Activated CD4-positive, alpha-beta T cell treated with anti-CD3 and anti-CD28 coated beads for 36 hours (primary cell): ENCODE measurements at regions not wholly inside any gene's neighbourhood (a gene's known extent, or its start where the extent isn't known, plus 50 kb on each side); places are given as distances from the start of the nearest gene placed in this dataset.

Experiments
- ATAC-seq: fragments of 200-7000 bp; cut with Tn5 transposase; one replicate; pipeline ENCODE4 v1.10.0; 2021; ENCODE audit warnings: mild to moderate bottlenecking, moderate library complexity
- CTCF ChIA-PET: fragments of 350-600 bp; sonication (Branson Sonifier 250); formaldehyde crosslinking; loops from one replicate; lab custom pipeline; 2021; ENCODE audit warnings: antibody characterized with exemption; lab: Charles Lee
- POLR2A ChIA-PET: fragments of 350-600 bp; sonication (Branson Sonifier 250); formaldehyde crosslinking; loops from one replicate; lab custom pipeline; 2021; ENCODE audit warnings: antibody characterized with exemption, inconsistent platforms; lab: Charles Lee
- DNase-seq: peaks from one replicate; pipeline ENCODE4 v3.0.0-alpha.2; 2020
- H3K27ac Mint-ChIP-seq: one replicate; pipeline ENCODE4 v1.8.0; 2021; ENCODE audit warnings: mixed read lengths
- H3K27me3 Mint-ChIP-seq: one replicate; pipeline ENCODE4 v1.8.0; 2021; ENCODE audit warnings: mixed read lengths
- H3K36me3 Mint-ChIP-seq: one replicate; pipeline ENCODE4 v1.8.0; 2021; ENCODE audit warnings: low read depth, mixed read lengths
- H3K4me1 Mint-ChIP-seq: one replicate; pipeline ENCODE4 v1.8.0; 2021; ENCODE audit warnings: mixed read lengths
- H3K4me3 Mint-ChIP-seq: one replicate; pipeline ENCODE4 v1.8.0; 2021; ENCODE audit warnings: mild to moderate bottlenecking, moderate library complexity, mixed read lengths
- H3K9me3 Mint-ChIP-seq: one replicate; pipeline ENCODE4 v1.8.0; 2021; ENCODE audit warnings: low read depth, mixed read lengths
- intact Hi-C, 2 experiments: fragments of 100-400 bp; cut with DNase I in 1 of 2; cut with micrococcal nuclease in 1 of 2; formaldehyde crosslinking; loops; one replicate each; pipeline versions ENCODE4 v1.14.2 to v1.15.1; 2022 to 2024; cut with DNase I, micrococcal nuclease

DNA sequence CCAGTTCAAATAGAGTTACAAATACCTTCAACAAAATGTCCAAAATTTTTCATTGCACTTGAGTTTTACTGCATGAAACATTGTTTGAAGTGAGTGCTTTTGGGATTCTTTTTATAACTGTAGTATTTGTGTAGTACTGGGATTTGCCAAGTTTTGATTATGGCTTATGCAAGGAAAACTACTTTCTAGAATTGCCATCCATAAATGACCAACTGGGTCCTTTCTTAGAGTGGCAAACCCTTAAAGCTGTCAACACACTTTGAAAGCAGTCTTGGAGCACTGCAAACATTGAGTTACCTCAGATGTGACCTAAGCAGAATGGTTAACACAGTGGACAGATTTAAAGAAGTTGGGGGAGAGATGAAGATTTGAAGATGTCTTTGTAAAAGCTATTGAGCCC lies 379.6 kb upstream of the ZNF608 start:
- Mint-ChIP-seq H3K4me1 (no peaks in the 10 kb centered on the region), H3K27me3 (no peaks in the 10 kb centered on the region), H3K36me3 (no peaks in the 10 kb centered on the region), H3K4me3 (no peak overlapping the region), H3K27ac (no peak overlapping the region), H3K9me3 (peaks cover 2% of the 10 kb centered on the region)
- intact Hi-C loops, result no loop called here
- DNase-seq (no peak), ATAC-seq (no peak)
- ChIA-PET POLR2A (no interaction called here), CTCF (no interaction called here)

DNA sequence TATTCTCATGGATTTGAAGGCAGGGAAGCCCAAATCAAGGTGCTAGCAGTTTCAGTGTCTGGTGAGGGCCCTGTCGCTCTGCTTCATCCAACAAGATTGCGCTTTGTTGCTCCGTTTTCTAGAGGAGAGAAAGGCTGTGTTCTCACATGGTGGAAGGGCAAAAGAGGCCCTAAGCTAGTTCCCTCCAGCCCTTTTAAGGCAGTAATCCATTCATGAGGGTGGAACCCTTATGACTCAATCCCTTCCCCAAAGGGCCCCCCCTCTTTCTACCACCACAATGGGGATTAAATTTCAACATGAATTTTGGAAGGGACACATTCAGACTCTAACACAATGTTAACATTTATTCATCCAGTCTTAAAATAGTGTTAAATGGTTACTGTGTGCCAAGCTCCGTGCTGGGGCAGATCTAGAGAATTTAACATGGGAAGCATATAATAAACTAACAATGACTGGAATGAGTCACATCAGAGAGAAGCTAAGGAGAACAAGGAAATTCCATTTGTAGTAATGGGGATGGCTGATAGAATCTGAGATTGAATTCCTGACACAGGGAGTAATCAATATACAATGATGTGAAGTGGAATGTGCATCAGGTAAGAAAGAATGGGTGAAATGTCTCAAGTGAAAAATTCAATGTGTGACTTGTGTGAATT lies 382.8 kb upstream of the ZNF608 start:
- ATAC-seq, result no peak
- intact Hi-C loops, result no loop called here
- DNase-seq, result no peak
- H3K4me1 Mint-ChIP-seq, result no peaks in the 10 kb centered on the region
- POLR2A ChIA-PET, result no interaction called here
- H3K9me3 Mint-ChIP-seq, result peaks cover 2% of the 10 kb centered on the region
- no peaks in the 10 kb centered on the region for H3K36me3 Mint-ChIP-seq
- H3K27me3 Mint-ChIP-seq, result no peaks in the 10 kb centered on the region
- CTCF ChIA-PET, result interaction anchor here (0.8 kb wide), 1 partner anchor 17 kb away, joined by 3 read pairs; no protein-coding TSS in a partner anchor
- H3K4me3 Mint-ChIP-seq, result no peak overlapping the region
- no peak overlapping the region for H3K27ac Mint-ChIP-seq

DNA sequence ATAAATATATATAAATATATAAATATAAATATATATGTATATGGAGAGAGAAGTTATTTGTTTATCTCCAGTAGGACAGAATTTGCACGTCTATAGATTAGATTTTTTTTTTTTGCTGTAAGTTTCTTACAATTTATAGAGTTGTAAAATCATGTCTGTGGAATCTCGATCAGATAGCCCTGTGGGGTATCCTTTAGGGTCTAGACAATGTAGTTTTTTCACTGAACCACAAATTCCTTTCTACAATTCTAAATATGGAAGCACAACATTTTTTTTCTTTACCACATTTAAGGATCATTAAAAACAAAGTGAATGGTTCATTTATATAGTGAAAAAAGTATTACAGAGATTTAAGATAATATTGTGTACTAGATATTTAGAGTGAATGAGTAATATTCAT lies 384.2 kb upstream of the ZNF608 start:
- H3K4me3 Mint-ChIP-seq, result no peak overlapping the region
- H3K27me3 Mint-ChIP-seq, result no peaks in the 10 kb centered on the region
- DNase-seq (no peak), ATAC-seq (no peak)
- CTCF ChIA-PET, result no interaction called here
- POLR2A ChIA-PET, result no interaction called here
- no peak overlapping the region for H3K27ac Mint-ChIP-seq
- peaks cover 2% of the 10 kb centered on the region for H3K9me3 Mint-ChIP-seq
- H3K36me3 Mint-ChIP-seq, result no peaks in the 10 kb centered on the region
- intact Hi-C loops, result no loop called here
- no peaks in the 10 kb centered on the region for H3K4me1 Mint-ChIP-seq

DNA sequence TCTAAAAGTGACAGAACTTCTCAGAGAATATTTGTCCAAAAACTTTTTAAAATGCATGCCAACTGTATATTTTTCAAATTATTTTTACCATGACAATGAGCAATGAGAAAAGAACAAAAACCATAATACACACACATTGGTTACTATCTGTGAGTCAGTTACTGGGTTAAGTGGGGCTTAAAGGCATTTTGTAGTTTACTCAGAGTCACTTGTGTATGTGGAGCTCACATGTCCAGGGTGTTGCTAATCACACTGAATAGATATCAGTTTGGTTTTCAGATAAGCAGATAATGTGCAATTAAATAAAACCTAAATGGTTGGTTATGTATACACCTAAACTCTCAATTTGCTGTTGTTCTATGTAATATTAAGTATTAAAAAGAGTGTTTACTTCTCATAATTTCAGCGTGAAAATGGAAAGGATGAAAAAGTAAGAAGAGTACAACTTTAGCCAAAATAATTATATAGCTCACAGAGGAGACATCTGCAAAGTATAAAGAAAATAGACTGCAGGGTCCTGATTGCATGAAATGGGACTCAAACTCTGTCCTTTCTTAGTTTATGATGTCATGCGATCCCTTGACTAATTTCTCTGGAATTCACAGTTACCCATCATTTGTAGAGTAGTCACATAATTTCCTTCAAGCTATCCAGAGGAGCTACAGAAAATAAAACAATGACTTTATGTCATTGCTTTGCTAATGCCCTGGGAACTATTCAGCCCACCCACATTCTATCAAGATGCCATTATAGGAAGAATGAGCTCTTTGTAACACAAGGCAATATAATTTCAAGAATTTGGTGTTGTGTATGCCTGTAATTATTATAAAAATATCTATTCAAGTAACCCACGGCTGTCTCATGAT lies 388.0 kb upstream of the ZNF608 start:
- Mint-ChIP-seq H3K4me1 (no peaks in the 10 kb centered on the region), H3K4me3 (no peak overlapping the region), H3K9me3 (peaks cover 4% of the 10 kb centered on the region), H3K27ac (no peak overlapping the region), H3K36me3 (no peaks in the 10 kb centered on the region), H3K27me3 (no peaks in the 10 kb centered on the region)
- ChIA-PET CTCF (interaction anchor here (0.7 kb wide), 1 partner anchor 10 kb away, joined by 3 read pairs; no protein-coding TSS in a partner anchor), POLR2A (interaction anchor here (0.8 kb wide), 1 partner anchor 952 kb away, joined by 4 read pairs; no protein-coding TSS in a partner anchor)
- DNase-seq, result no peak
- no peak for ATAC-seq
- intact Hi-C loops, result no loop called here

DNA sequence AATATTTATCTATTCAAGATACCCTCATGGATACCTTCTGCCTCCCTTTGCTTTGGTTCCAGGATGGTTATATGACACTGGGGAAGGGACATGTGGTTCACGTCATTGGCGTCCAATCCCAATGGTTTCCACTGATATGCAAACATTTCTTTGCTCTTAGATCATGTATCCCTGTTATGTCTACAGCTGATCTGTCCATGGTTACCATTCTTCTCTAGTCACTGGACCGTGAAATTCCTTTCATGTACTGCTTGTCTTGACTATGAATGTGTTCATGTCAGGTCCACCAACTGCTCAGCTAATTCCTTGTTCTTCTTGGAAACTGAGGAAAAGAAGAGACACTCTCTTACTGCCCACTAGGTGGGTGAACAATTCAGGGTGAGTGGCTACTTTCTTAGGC lies 391.1 kb upstream of the ZNF608 start:
- Mint-ChIP-seq H3K27me3 (no peaks in the 10 kb centered on the region), H3K4me3 (no peak overlapping the region), H3K27ac (no peak overlapping the region), H3K9me3 (peaks cover 4% of the 10 kb centered on the region), H3K36me3 (no peaks in the 10 kb centered on the region), H3K4me1 (no peaks in the 10 kb centered on the region)
- intact Hi-C loops, result no loop called here
- CTCF ChIA-PET, result no interaction called here
- POLR2A ChIA-PET, result interaction anchor here (0.7 kb wide), 1 partner anchor 117 kb away, joined by 4 read pairs; no protein-coding TSS in a partner anchor
- DNase-seq (no peak), ATAC-seq (no peak)

DNA sequence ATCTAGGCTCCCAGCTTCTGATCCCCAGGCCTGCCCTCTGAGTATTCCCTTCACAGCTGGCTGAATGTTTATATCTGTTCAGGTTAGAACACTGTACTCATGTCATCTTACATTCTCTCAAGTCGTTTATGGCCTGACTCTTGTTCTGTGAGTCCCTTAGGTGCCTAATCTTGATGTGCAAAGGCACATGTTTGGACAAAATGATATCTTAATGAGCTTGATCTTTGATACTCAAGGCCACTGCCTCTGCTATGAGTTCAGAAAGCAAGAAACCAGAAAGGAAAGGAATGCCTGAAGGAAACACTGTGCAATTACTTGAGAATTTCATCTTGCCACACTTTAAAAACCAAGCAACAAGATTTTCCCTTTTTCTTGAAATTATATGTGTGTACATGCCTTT lies 391.8 kb upstream of the ZNF608 start:
- peaks cover 4% of the 10 kb centered on the region for H3K9me3 Mint-ChIP-seq
- H3K4me3 Mint-ChIP-seq, result no peak overlapping the region
- ChIA-PET POLR2A (interaction anchor here (0.7 kb wide), 1 partner anchor 116 kb away, joined by 4 read pairs; no protein-coding TSS in a partner anchor), CTCF (interaction anchor here (0.6 kb wide), 1 partner anchor 68 kb away, joined by 3 read pairs; no protein-coding TSS in a partner anchor)
- H3K27ac Mint-ChIP-seq, result no peak overlapping the region
- no peaks in the 10 kb centered on the region for H3K4me1 Mint-ChIP-seq
- ATAC-seq (no peak), DNase-seq (no peak)
- no peaks in the 10 kb centered on the region for H3K27me3 Mint-ChIP-seq
- H3K36me3 Mint-ChIP-seq, result no peaks in the 10 kb centered on the region
- intact Hi-C loops, result no loop called here

DNA sequence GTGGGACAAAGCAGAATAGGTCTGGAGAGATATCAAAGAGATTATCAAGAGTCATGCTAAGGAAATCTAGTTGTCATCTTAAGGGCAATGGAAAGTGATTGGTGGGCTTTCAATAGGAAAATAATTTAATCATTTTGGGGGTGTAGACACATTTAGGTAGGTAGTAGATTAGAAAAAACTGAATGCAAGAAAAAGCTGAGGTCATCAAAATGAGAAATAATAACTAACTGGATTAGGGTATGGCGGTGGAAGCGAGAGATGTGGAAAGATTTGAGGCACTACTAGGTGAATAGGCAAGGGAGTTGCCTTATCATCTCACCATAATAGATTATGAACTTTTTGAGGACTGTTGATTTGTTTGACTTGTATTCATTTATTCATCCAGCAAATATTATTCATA lies 393.2 kb upstream of the ZNF608 start:
- ChIA-PET CTCF (no interaction called here), POLR2A (no interaction called here)
- H3K4me1 Mint-ChIP-seq, result no peaks in the 10 kb centered on the region
- no peak overlapping the region for H3K4me3 Mint-ChIP-seq
- ATAC-seq (no peak), DNase-seq (no peak)
- H3K27ac Mint-ChIP-seq, result no peak overlapping the region
- no peaks in the 10 kb centered on the region for H3K36me3 Mint-ChIP-seq
- intact Hi-C loops, result no loop called here
- peaks cover 4% of the 10 kb centered on the region for H3K9me3 Mint-ChIP-seq
- no peaks in the 10 kb centered on the region for H3K27me3 Mint-ChIP-seq

DNA sequence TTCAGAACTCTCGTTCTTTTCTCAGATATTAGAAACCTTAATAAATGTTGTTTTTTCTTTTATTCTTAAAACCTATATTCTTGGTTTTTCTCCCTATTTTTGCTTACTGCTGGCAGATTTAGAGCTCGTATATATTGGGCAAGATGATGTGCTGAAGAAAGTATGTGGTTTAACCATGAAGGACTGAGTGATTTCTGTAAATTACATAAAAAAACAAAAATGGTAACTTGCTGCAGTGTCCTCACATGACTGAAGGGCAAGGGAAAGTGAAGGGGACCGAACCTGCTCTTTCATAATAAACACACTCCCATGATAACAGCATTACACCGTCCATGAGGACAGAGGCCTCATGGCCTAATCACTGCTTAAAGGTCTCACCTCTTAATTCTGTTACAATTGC lies 393.8 kb upstream of the ZNF608 start:
- CTCF ChIA-PET, result no interaction called here

DNA sequence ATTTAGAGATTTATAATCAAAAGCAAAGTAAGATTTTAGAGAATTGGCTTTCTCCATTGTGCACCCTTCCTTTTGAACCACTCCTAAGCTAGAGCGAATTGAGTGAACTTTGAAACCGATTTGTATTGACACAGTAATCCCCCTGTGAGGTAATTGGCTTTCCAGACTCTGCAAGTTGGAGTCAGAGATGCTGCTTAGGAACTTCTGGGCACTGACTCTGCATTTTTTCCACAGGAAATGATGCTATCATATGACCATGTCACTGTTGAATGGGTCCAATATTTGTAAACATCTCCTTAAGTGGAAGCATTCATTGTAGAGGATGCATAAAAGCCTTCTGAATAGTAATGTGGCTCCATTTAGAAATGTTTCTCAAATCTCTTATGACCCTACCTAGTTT lies 394.4 kb upstream of the ZNF608 start:
- no peak overlapping the region for H3K27ac Mint-ChIP-seq
- H3K4me3 Mint-ChIP-seq, result no peak overlapping the region
- ChIA-PET POLR2A (no interaction called here), CTCF (no interaction called here)
- no peaks in the 10 kb centered on the region for H3K4me1 Mint-ChIP-seq
- ATAC-seq, result no peak
- intact Hi-C loops, result no loop called here
- no peak for DNase-seq
- H3K36me3 Mint-ChIP-seq, result no peaks in the 10 kb centered on the region
- no peaks in the 10 kb centered on the region for H3K27me3 Mint-ChIP-seq
- peaks cover 4% of the 10 kb centered on the region for H3K9me3 Mint-ChIP-seq

More for the DNA sequence above, 393.8 kb upstream of the ZNF608 start:
- DNase-seq (no peak), ATAC-seq (no peak)
- POLR2A ChIA-PET, result no interaction called here
- Mint-ChIP-seq H3K27ac (no peak overlapping the region), H3K36me3 (no peaks in the 10 kb centered on the region), H3K9me3 (peaks cover 4% of the 10 kb centered on the region), H3K27me3 (no peaks in the 10 kb centered on the region), H3K4me3 (no peak overlapping the region), H3K4me1 (no peaks in the 10 kb centered on the region)
- intact Hi-C loops, result no loop called here

DNA sequence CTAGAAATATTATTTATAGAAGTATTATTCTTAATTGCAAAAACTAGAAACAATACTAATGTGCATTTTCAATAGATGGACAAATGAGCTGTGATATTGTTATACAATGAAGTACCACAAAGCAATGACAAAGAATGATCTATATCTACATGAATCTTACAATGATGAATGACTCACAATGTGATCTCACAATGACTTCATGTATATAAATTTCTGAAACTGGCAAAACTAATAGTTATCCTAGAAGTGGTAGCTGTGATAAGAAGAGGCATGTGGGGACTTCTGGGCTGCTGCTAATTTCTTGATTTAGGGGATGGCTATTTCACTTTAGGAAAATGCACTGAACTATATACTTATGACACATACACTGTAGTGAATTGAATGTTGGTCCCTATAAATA lies 396.0 kb upstream of the ZNF608 start:
- intact Hi-C loops, result no loop called here
- ATAC-seq, result no peak
- H3K9me3 Mint-ChIP-seq, result peaks cover 4% of the 10 kb centered on the region
- H3K27me3 Mint-ChIP-seq, result no peaks in the 10 kb centered on the region
- H3K4me3 Mint-ChIP-seq, result no peak overlapping the region
- no peaks in the 10 kb centered on the region for H3K36me3 Mint-ChIP-seq
- H3K27ac Mint-ChIP-seq, result no peak overlapping the region
- POLR2A ChIA-PET, result no interaction called here
- H3K4me1 Mint-ChIP-seq, result no peaks in the 10 kb centered on the region
- DNase-seq, result no peak
- CTCF ChIA-PET, result no interaction called here

DNA sequence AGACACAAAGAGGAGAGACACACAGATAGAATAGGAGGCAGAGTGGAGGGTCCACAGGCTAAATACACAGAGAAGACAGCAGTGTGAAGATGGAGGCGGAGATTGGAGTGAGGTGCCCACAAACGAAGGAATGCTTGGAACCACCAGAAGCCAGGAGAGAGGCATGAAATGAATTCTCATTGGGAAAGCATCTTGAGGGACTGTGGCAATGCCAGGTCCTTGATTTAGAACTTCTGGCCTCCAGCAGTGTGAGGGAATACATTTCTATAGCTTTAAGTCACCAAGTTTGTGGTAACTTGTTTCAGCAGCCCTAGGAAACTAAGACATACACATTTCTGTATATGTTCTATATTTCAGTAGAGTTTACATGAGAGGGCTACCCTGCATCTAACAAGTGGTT lies 396.6 kb upstream of the ZNF608 start:
- Mint-ChIP-seq H3K27ac (no peak overlapping the region), H3K27me3 (no peaks in the 10 kb centered on the region), H3K4me1 (no peaks in the 10 kb centered on the region), H3K4me3 (no peak overlapping the region), H3K9me3 (peaks cover 4% of the 10 kb centered on the region), H3K36me3 (no peaks in the 10 kb centered on the region)
- ATAC-seq (no peak), DNase-seq (no peak)
- intact Hi-C loops, result no loop called here
- CTCF ChIA-PET, result no interaction called here
- POLR2A ChIA-PET, result no interaction called here

DNA sequence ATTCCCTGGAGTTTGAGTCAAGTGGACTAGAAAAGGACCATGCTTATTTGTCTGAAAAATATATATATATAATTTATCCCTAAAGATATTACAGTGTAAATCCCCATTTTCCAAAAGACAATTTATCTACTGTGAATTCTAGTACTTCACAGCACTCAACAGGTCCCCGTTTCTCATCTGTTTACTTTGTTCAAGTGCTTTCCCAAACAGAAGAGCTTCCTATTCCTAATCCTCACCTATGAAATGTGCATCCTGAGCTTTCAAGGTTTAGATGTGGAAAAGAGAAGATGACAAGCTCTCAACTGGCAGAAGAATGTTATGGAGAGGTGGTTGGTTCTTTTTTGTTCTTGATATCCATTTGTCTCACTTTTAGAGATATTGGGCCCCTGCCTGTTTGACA lies 401.6 kb upstream of the ZNF608 start:
- no peak overlapping the region for H3K27ac Mint-ChIP-seq
- H3K4me3 Mint-ChIP-seq, result no peak overlapping the region
- CTCF ChIA-PET, result interaction anchor here (0.7 kb wide), 1 partner anchor 717 kb away, joined by 3 read pairs; no protein-coding TSS in a partner anchor
- DNase-seq (no peak), ATAC-seq (no peak)
- no peaks in the 10 kb centered on the region for H3K9me3 Mint-ChIP-seq
- intact Hi-C loops, result no loop called here
- POLR2A ChIA-PET, result no interaction called here
- H3K4me1 Mint-ChIP-seq, result no peaks in the 10 kb centered on the region
- no peaks in the 10 kb centered on the region for H3K36me3 Mint-ChIP-seq
- H3K27me3 Mint-ChIP-seq, result no peaks in the 10 kb centered on the region
